Heart left ventricle (tissue), 16 donors: ENCODE measurements at regions not wholly inside any gene's neighbourhood (a gene's known extent, or its start where the extent isn't known, plus 50 kb on each side); places are given as distances from the start of the nearest gene placed in this dataset.

ENCODE experiments used
- ATAC-seq, 4 donors: fragments of 200-7000 bp; cut with Tn5 transposase; one replicate each; pipeline ENCODE4 v1.9.1; 2020 to 2022; ENCODE audit warnings: moderate library complexity in 4 of 4, mild to moderate bottlenecking in 3 of 4, moderate number of reproducible peaks in 1 of 4
- DNase-seq, 5 donors: peaks; one replicate each; pipeline ENCODE4 v3.0.0-alpha.2; 2020
- H3K27ac ChIP-seq, 12 donors: fragments of 200-600 bp; sonication (generic) in 4 of 12; one replicate each; pipeline versions ENCODE4 v1.5.0 to v1.8.0; 2016 to 2022; ENCODE audit warnings: mild to moderate bottlenecking in 2 of 12
- H3K27me3 ChIP-seq, 9 donors: fragments of 200-600 bp; sonication (generic) in 2 of 9; one replicate each; pipeline versions ENCODE4 v1.5.1 to v1.8.0; 2016 to 2022; ENCODE audit warnings: mild to moderate bottlenecking in 3 of 9
- H3K36me3 ChIP-seq, 9 donors: fragments of 200-600 bp; sonication (generic) in 2 of 9; one replicate each; pipeline versions ENCODE4 v1.5.0 to v1.8.0; 2018 to 2022; ENCODE audit warnings: mild to moderate bottlenecking in 2 of 9
- H3K4me1 ChIP-seq, 12 donors: fragments of 200-600 bp; sonication (generic) in 4 of 12; one replicate each; pipeline versions ENCODE4 v1.5.0 to v1.8.0; 2016 to 2022; ENCODE audit warnings: mild to moderate bottlenecking in 3 of 12
- H3K4me3 ChIP-seq, 12 donors: fragments of 200-600 bp; sonication (generic) in 4 of 12; one replicate each; pipeline versions ENCODE4 v1.5.0 to v1.8.0; 2017 to 2022; ENCODE audit warnings: mild to moderate bottlenecking in 9 of 12, moderate library complexity in 4 of 12
- H3K9me3 ChIP-seq, 12 donors: fragments of 200-600 bp; sonication (generic) in 4 of 12; one replicate each; pipeline versions ENCODE4 v1.5.0 to v1.8.0; 2016 to 2022; ENCODE audit warnings: mild to moderate bottlenecking in 1 of 12
- CTCF ChIP-seq, 12 donors: fragments of 200-600 bp; sonication (generic) in 4 of 12; IDR thresholded peaks; one replicate each; pipeline versions ENCODE4 v1.5.0 to v1.8.0; 2018 to 2022; ENCODE audit warnings: antibody characterized with exemption in 12 of 12, mild to moderate bottlenecking in 5 of 12
- POLR2A ChIP-seq, 2 donors: fragments of 450-650 bp; IDR thresholded peaks; one replicate each; pipeline ENCODE4 v1.6.1; 2017; ENCODE audit warnings: antibody characterized with exemption in 2 of 2, mild to moderate bottlenecking in 2 of 2, moderate library complexity in 2 of 2
- WGBS, 4 donors: extraction: QIAGEN DNeasy Blood & Tissue Kit in 2 of 4; methylation state at CpG; one replicate each; pipeline versions ENCODE4 v1.1.5 to v1.1.7; 2013 to 2018; 5-methylcytosine and 5-hydroxymethylcytosine counted together
- intact Hi-C, 10 donors: fragments of 100-400 bp; cut with DNase I; formaldehyde crosslinking; loops; one replicate each; pipeline versions ENCODE4 v1.11.1 to v1.14.2; 2022
- donor health status: ischemic (EF 13 %, LVEDD 7.1; RV severe dilation, severe dysfunction).
- donor health status: healthy with polysubstance abuse.
- donor health status: DM: no; HTN: yes; CAD: no.
- donor health status: DM: no; HTN: no; CAD: no.
- donor health status: ischemic (EF 25% LVEDD 6.9; RV normal size, moderate dysfunction).
- donor health status: ischemic (EF 25% LVEDD 5.7; RV mildly dilated, moderate dysfunction).
- donor health status: healthy.
- donor health status: DM: yes; HTN: yes; CAD: no.
- donor health status: ischemic (EF 35%, LVEDD 5.7; RV mildly dilated, moderate dysfunction).
- donor health status: nonischemic (EF 11% LVEDD 7.7; RV severe dilation, severe dysfunction).
- donor health status: DM: yes; HTN: yes; CAD: no.
- donor health status: PGD.
- donor health status: ischemic (EF 29% LVEDD 5.4; RV normal size, mild dysfunction).
- donor health status: nonischemic (EF 23%, LVEDD 6.1; RV moderate dilation, normal function).

GRCh38 chr13:64007339-64007738, 2591.7 kb upstream of the PCDH20 start:
- H3K4me3 ChIP-seq: no peak overlapping the region
- no peaks in the 10 kb centered on the region for H3K4me1 ChIP-seq
- H3K36me3 ChIP-seq: no peaks in the 10 kb centered on the region
- no peak for ATAC-seq
- intact Hi-C loops: no loop called here
- H3K9me3 ChIP-seq: no peaks in the 10 kb centered on the region
- no peak overlapping the region for H3K27ac ChIP-seq
- DNase-seq: no peak
- H3K27me3 ChIP-seq: no peaks in the 10 kb centered on the region
- WGBS, 4 donors: 29 to 46% (median 33%) methylated on average over 1 of the region's 1 CpG
- TF ChIP-seq POLR2A (IDR thresholded peaks at IDR 0.05) (no peak), CTCF (IDR thresholded peaks at IDR 0.05) (no peak)

GRCh38 chr13:64000321-64000720, 2584.7 kb upstream of the PCDH20 start:
- WGBS, 4 donors: 54 to 59% (median 56%) methylated on average over 4 of the region's 4 CpGs
- intact Hi-C loops: no loop called here
- Histone ChIP-seq H3K27ac (no peak overlapping the region), H3K4me3 (no peak overlapping the region), H3K27me3 (no peaks in the 10 kb centered on the region), H3K36me3 (no peaks in the 10 kb centered on the region), H3K9me3 (no peaks in the 10 kb centered on the region), H3K4me1 (no peaks in the 10 kb centered on the region)
- ATAC-seq (no peak), DNase-seq (no peak)
- TF ChIP-seq POLR2A (IDR thresholded peaks at IDR 0.05) (no peak), CTCF (IDR thresholded peaks at IDR 0.05) (no peak)

GRCh38 chr13:63999614-64000305, 2584.1 kb upstream of the PCDH20 start:
- DNase-seq (no peak), ATAC-seq (no peak)
- Histone ChIP-seq H3K4me1 (no peaks in the 10 kb centered on the region), H3K4me3 (no peak overlapping the region), H3K36me3 (no peaks in the 10 kb centered on the region), H3K27me3 (no peaks in the 10 kb centered on the region), H3K9me3 (no peaks in the 10 kb centered on the region), H3K27ac (no peak overlapping the region)
- TF ChIP-seq POLR2A (IDR thresholded peaks at IDR 0.05) (no peak), CTCF (IDR thresholded peaks at IDR 0.05) (no peak)
- intact Hi-C loops: no loop called here
- WGBS, 4 donors: 81 to 87% (median 84%) methylated on average over 3 of the region's 3 CpGs

- Histone ChIP-seq H3K4me1 (no peaks in the 10 kb centered on the region), H3K4me3 (no peak overlapping the region), H3K36me3 (no peaks in the 10 kb centered on the region), H3K27me3 (no peaks in the 10 kb centered on the region), H3K9me3 (peaks cover 0 to 27% (median 0%) of the 10 kb centered on the region in 12 donors), H3K27ac (no peak overlapping the region)
- WGBS, 4 donors: 49 to 64% (median 55%) methylated on average over 1 of the region's 1 CpG
- ATAC-seq (no peak), DNase-seq (no peak)
- intact Hi-C loops: no loop called here
- no peak for TF ChIP-seq POLR2A (IDR thresholded peaks at IDR 0.05)
- TF ChIP-seq CTCF (IDR thresholded peaks at IDR 0.05): no peak
Observed at GRCh38 chr13:63983366-63983765, 2567.7 kb upstream of the PCDH20 start.
